ENCODE measurements at regions not wholly inside any gene's neighbourhood (a gene's known extent, or its start where the extent isn't known, plus 50 kb on each side); places are given as distances from the start of the nearest gene placed in this dataset.
"Not testable (repeated sequence)": the region's sequence is repeated elsewhere in the genome, so short reads cannot be mapped to it uniquely, and the experiment has no call there.

GRCh38 chr12:75868501-75868900 is 163.1 kb downstream of the PHLDA1 start:
- no peak for DNase-seq (ENCODE audit: low read depth)

- no peak for DNase-seq (ENCODE audit: low read depth)
These were observed 166.3 kb downstream of the PHLDA1 start for GRCh38 chr12:75865315-75865714.

GRCh38 chr12:75864161-75864560 is 167.4 kb downstream of the PHLDA1 start:
- no peak for DNase-seq (ENCODE audit: low read depth)

GRCh38 chr12:75863533-75863932 is 168.0 kb downstream of the PHLDA1 start:
- DNase-seq (ENCODE audit: low read depth): peak; percentile 75

- DNase-seq (ENCODE audit: low read depth): peak; percentile 96
These were observed 168.7 kb downstream of the PHLDA1 start for GRCh38 chr12:75862692-75863471.

GRCh38 chr12:75859868-75860267 is 171.7 kb downstream of the PHLDA1 start:
- peak; percentile 52 for DNase-seq (ENCODE audit: low read depth)

GRCh38 chr12:75856235-75856634 is 175.3 kb downstream of the PHLDA1 start:
- no peak for DNase-seq (ENCODE audit: low read depth)

- no peak for DNase-seq (ENCODE audit: low read depth)
These were observed 176.2 kb downstream of the PHLDA1 start for GRCh38 chr12:75855360-75855759.

- DNase-seq (ENCODE audit: low read depth): peak; percentile 50
These were observed 176.8 kb downstream of the PHLDA1 start for GRCh38 chr12:75854681-75855309.

- DNase-seq (ENCODE audit: low read depth): not testable (repeated sequence)
These were observed 177.4 kb downstream of the PHLDA1 start for GRCh38 chr12:75854137-75854536.

GRCh38 chr12:75853626-75854025 is 177.9 kb downstream of the PHLDA1 start:
- no peak for DNase-seq (ENCODE audit: low read depth)

- DNase-seq (ENCODE audit: low read depth): no peak
These were observed 178.6 kb downstream of the PHLDA1 start for GRCh38 chr12:75852956-75853355.

- DNase-seq (ENCODE audit: low read depth): peak; percentile 73
These were observed 179.4 kb downstream of the PHLDA1 start for GRCh38 chr12:75852143-75852542.

- peak; percentile 95 for DNase-seq (ENCODE audit: low read depth)
These were observed 180.7 kb downstream of the PHLDA1 start for GRCh38 chr12:75850721-75851462.

GRCh38 chr12:75848961-75849360 is 182.6 kb downstream of the PHLDA1 start:
- DNase-seq (ENCODE audit: low read depth): no peak

GRCh38 chr12:75848431-75848925 is 183.1 kb downstream of the PHLDA1 start:
- DNase-seq (ENCODE audit: low read depth): no peak

GRCh38 chr12:75846102-75846501 is 185.5 kb downstream of the PHLDA1 start:
- DNase-seq (ENCODE audit: low read depth): no peak

GRCh38 chr12:75844985-75845384 is 186.6 kb downstream of the PHLDA1 start:
- DNase-seq (ENCODE audit: low read depth): no peak

- no peak for DNase-seq (ENCODE audit: low read depth)
These were observed 187.4 kb downstream of the PHLDA1 start for GRCh38 chr12:75844049-75844770.

GRCh38 chr12:75842090-75842489 is 189.5 kb downstream of the PHLDA1 start:
- no peak for DNase-seq (ENCODE audit: low read depth)

- DNase-seq (ENCODE audit: low read depth): no peak
These were observed 190.6 kb downstream of the PHLDA1 start for GRCh38 chr12:75840994-75841355.

GRCh38 chr12:75838309-75838708 is 193.3 kb downstream of the PHLDA1 start:
- no peak for DNase-seq (ENCODE audit: low read depth)
